ENCODE measurements at regions not wholly inside any gene's neighbourhood (a gene's known extent, or its start where the extent isn't known, plus 50 kb on each side); places are given as distances from the start of the nearest gene placed in this dataset.

DNA sequence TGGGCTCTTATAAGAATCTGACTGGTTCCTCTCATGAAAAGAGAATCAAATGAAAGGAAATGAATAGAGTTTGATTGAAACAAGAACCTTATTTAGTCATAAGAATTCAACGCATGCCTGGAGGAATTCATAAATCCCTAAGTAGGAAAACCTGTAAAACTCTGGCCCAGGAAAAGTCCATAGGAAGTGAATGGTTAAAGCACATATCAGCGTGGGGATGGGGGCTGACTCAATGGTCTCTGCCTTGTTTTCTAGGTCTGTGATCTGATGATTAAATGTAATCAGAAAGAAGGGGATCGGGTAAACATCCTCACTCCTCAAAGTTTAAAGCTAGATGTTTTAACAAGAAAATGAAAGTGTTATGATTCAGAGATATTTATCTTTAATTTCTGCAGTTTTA is 759.4 kb upstream of the C9orf72 start:
- H4K91ac ChIP-seq (ENCODE audit: low read depth, low read length), result no peak overlapping the region
- no peaks in the 10 kb centered on the region for H3K4me1 ChIP-seq (ENCODE audit: control insufficient read depth in 1 of 2, insufficient read depth in 2 of 2, low read length in 2 of 2)
- H3K23ac ChIP-seq (ENCODE audit: low read length), result no peak overlapping the region
- no peak overlapping the region for H2AK5ac ChIP-seq (ENCODE audit: low read length)
- no peak overlapping the region for H3K4me3 ChIP-seq (ENCODE audit: low read depth, low read length)
- no peaks in the 10 kb centered on the region for H3K9me3 ChIP-seq (ENCODE audit: insufficient read depth, low read depth, low read length)
- no peak overlapping the region for H4K8ac ChIP-seq (ENCODE audit: low read depth, low read length)
- no peak overlapping the region for H3K27ac ChIP-seq (ENCODE audit: low read depth, low read length)
- no peak overlapping the region for H3K9ac ChIP-seq (ENCODE audit: low read length)
- no peak overlapping the region for H3K18ac ChIP-seq (ENCODE audit: low read length)
- H3K79me2 ChIP-seq (ENCODE audit: control insufficient read depth, insufficient read depth, low read length, poor library complexity), result no peaks in the 10 kb centered on the region
- DNase-seq, result no peak
- H3K14ac ChIP-seq (ENCODE audit: low read length), result no peak overlapping the region
- no peak overlapping the region for H2BK120ac ChIP-seq (ENCODE audit: insufficient read depth, low read length, poor library complexity)
- H2BK5ac ChIP-seq (ENCODE audit: low read depth, low read length, poor library complexity), result no peak overlapping the region
- WGBS (ENCODE audit: extremely low coverage, insufficient coverage, insufficient read length), result no CpG with 5 or more reads among the region's 3 CpGs
- no peaks in the 10 kb centered on the region for H3K36me3 ChIP-seq (ENCODE audit: control insufficient read depth in 1 of 2, insufficient read depth in 2 of 2, low read length in 2 of 2)
- H2BK12ac ChIP-seq (ENCODE audit: low read length), result no peak overlapping the region
- H3K4me2 ChIP-seq (ENCODE audit: low read length), result no peak overlapping the region
- H3K79me1 ChIP-seq (ENCODE audit: low read length), result no peaks in the 10 kb centered on the region
- H4K12ac ChIP-seq (ENCODE audit: low read depth, low read length), result no peak overlapping the region
- H3K4ac ChIP-seq (ENCODE audit: low read depth, low read length), result no peak overlapping the region
- H3K27me3 ChIP-seq (ENCODE audit: insufficient read depth, low read length), result no peaks in the 10 kb centered on the region
- no peak overlapping the region for H2AFZ ChIP-seq (ENCODE audit: insufficient read depth, low read length, poor library complexity)

DNA sequence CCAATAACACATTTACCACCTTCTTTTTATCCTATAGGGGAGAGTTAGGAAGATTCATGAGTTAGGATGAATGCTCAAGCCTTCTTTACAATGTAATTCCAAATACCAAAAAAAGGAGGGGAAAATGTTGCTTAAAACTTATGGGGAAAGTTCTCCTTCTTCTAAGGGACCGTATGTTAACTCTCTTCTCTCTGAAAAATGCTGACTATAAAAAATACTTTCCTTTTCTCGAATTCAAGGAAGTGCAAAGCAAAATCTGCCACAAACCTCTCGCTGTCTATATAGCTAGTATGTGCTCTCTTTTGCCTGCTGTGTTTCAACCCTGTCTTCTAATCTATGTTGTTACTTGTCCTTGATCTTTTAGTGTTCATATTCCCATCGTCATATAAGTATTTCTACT is 768.6 kb upstream of the C9orf72 start:
- no peak overlapping the region for H3K27ac ChIP-seq (ENCODE audit: low read depth, low read length)
- H3K14ac ChIP-seq (ENCODE audit: low read length), result no peak overlapping the region
- WGBS (ENCODE audit: extremely low coverage, insufficient coverage, insufficient read length), result no CpG with 5 or more reads among the region's 4 CpGs

DNA sequence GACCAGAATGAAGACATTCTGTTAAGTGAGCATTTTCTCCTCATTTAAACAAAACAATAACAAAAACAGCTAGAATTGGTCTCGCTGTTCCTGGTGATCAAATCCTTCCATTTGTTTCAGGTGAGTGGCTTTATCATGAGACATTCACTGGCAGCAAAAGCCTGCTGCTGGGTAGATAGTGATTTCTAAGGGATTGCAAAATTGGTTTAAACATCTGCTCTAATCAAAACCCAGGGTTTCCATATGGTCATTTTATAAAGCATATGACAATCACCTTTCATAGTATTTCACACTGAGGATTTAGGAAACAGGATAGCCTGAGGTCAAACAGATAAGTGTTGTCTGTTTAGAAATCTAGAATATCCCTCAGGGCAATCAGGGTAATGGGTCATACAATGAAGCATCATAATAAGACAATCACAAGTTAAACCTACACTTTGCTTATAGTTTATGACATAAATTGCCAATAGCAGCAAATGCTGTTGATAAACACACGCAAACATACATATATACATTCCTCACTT is 769.6 kb upstream of the C9orf72 start:
- Histone ChIP-seq H3K4ac (ENCODE audit: low read depth, low read length) (no peak overlapping the region), H3K27ac (ENCODE audit: low read depth, low read length) (no peak overlapping the region), H3K79me2 (ENCODE audit: control insufficient read depth, insufficient read depth, low read length, poor library complexity) (no peaks in the 10 kb centered on the region), H2AFZ (ENCODE audit: insufficient read depth, low read length, poor library complexity) (no peak overlapping the region), H3K14ac (ENCODE audit: low read length) (no peak overlapping the region), H2BK120ac (ENCODE audit: insufficient read depth, low read length, poor library complexity) (no peak overlapping the region), H2BK12ac (ENCODE audit: low read length) (no peak overlapping the region), H3K36me3 (ENCODE audit: control insufficient read depth in 1 of 2, insufficient read depth in 2 of 2, low read length in 2 of 2) (no peaks in the 10 kb centered on the region), H3K4me3 (ENCODE audit: low read depth, low read length) (no peak overlapping the region), H4K91ac (ENCODE audit: low read depth, low read length) (no peak overlapping the region), H3K79me1 (ENCODE audit: low read length) (no peaks in the 10 kb centered on the region), H2AK5ac (ENCODE audit: low read length) (no peak overlapping the region), H4K12ac (ENCODE audit: low read depth, low read length) (no peak overlapping the region), H3K23ac (ENCODE audit: low read length) (no peak overlapping the region), H3K9me3 (ENCODE audit: insufficient read depth, low read depth, low read length) (no peaks in the 10 kb centered on the region), H3K18ac (ENCODE audit: low read length) (no peak overlapping the region), H4K8ac (ENCODE audit: low read depth, low read length) (no peak overlapping the region), H2BK5ac (ENCODE audit: low read depth, low read length, poor library complexity) (no peak overlapping the region), H3K4me1 (ENCODE audit: control insufficient read depth in 1 of 2, insufficient read depth in 2 of 2, low read length in 2 of 2) (no peaks in the 10 kb centered on the region), H3K4me2 (ENCODE audit: low read length) (no peak overlapping the region), H3K9ac (ENCODE audit: low read length) (no peak overlapping the region), H3K27me3 (ENCODE audit: insufficient read depth, low read length) (no peaks in the 10 kb centered on the region)
- WGBS (ENCODE audit: extremely low coverage, insufficient coverage, insufficient read length), result no CpG with 5 or more reads among the region's 2 CpGs
- DNase-seq, result peak; percentile 1 to 82

More for the DNA sequence above, 768.6 kb upstream of the C9orf72 start:
- Histone ChIP-seq H3K23ac (ENCODE audit: low read length) (no peak overlapping the region), H3K18ac (ENCODE audit: low read length) (no peak overlapping the region), H2AK5ac (ENCODE audit: low read length) (no peak overlapping the region), H3K4me2 (ENCODE audit: low read length) (no peak overlapping the region), H3K4ac (ENCODE audit: low read depth, low read length) (no peak overlapping the region), H3K4me3 (ENCODE audit: low read depth, low read length) (no peak overlapping the region), H2AFZ (ENCODE audit: insufficient read depth, low read length, poor library complexity) (no peak overlapping the region), H2BK5ac (ENCODE audit: low read depth, low read length, poor library complexity) (no peak overlapping the region), H2BK120ac (ENCODE audit: insufficient read depth, low read length, poor library complexity) (no peak overlapping the region), H3K9ac (ENCODE audit: low read length) (no peak overlapping the region), H3K9me3 (ENCODE audit: insufficient read depth, low read depth, low read length) (no peaks in the 10 kb centered on the region), H4K91ac (ENCODE audit: low read depth, low read length) (no peak overlapping the region), H2BK12ac (ENCODE audit: low read length) (no peak overlapping the region), H4K8ac (ENCODE audit: low read depth, low read length) (no peak overlapping the region), H4K12ac (ENCODE audit: low read depth, low read length) (no peak overlapping the region), H3K36me3 (ENCODE audit: control insufficient read depth in 1 of 2, insufficient read depth in 2 of 2, low read length in 2 of 2) (no peaks in the 10 kb centered on the region), H3K79me2 (ENCODE audit: control insufficient read depth, insufficient read depth, low read length, poor library complexity) (no peaks in the 10 kb centered on the region), H3K27me3 (ENCODE audit: insufficient read depth, low read length) (no peaks in the 10 kb centered on the region), H3K4me1 (ENCODE audit: control insufficient read depth in 1 of 2, insufficient read depth in 2 of 2, low read length in 2 of 2) (no peaks in the 10 kb centered on the region), H3K79me1 (ENCODE audit: low read length) (no peaks in the 10 kb centered on the region)
- no peak for DNase-seq

DNA sequence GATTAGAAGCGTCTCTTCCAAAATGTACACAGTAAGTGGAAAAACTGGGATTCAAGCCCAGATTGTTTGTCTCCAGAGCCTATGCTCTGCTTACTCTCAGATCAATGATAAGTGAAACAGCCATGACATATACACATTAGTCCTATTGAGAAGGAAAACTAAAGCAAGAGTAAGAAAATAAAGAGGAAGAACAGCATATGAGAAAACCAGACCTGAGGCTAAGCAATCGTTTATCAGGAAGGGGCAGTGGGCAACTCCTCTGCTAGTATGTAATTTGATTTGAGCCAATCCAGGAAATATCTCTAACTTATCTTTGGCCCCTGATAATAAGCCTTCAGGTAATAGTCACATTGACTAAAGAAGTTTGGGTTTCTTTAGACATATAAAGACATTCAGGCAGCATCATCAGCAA is 789.9 kb upstream of the C9orf72 start:
- H4K12ac ChIP-seq (ENCODE audit: low read depth, low read length), result no peak overlapping the region
- no peak overlapping the region for H3K4me2 ChIP-seq (ENCODE audit: low read length)
- no peak overlapping the region for H2BK5ac ChIP-seq (ENCODE audit: low read depth, low read length, poor library complexity)
- no peak overlapping the region for H3K4ac ChIP-seq (ENCODE audit: low read depth, low read length)
- no peak overlapping the region for H3K14ac ChIP-seq (ENCODE audit: low read length)
- no peak overlapping the region for H2AFZ ChIP-seq (ENCODE audit: insufficient read depth, low read length, poor library complexity)
- DNase-seq, result no peak
- H2AK5ac ChIP-seq (ENCODE audit: low read length), result no peak overlapping the region
- no peaks in the 10 kb centered on the region for H3K36me3 ChIP-seq (ENCODE audit: control insufficient read depth in 1 of 2, insufficient read depth in 2 of 2, low read length in 2 of 2)
- H3K4me1 ChIP-seq (ENCODE audit: control insufficient read depth in 1 of 2, insufficient read depth in 2 of 2, low read length in 2 of 2), result no peaks in the 10 kb centered on the region
- no CpG with 5 or more reads among the region's 2 CpGs for WGBS (ENCODE audit: extremely low coverage, insufficient coverage, insufficient read length)
- no peaks in the 10 kb centered on the region for H3K79me2 ChIP-seq (ENCODE audit: control insufficient read depth, insufficient read depth, low read length, poor library complexity)
- no peaks in the 10 kb centered on the region for H3K9me3 ChIP-seq (ENCODE audit: insufficient read depth, low read depth, low read length)
- no peak overlapping the region for H3K4me3 ChIP-seq (ENCODE audit: low read depth, low read length)
- no peak overlapping the region for H2BK120ac ChIP-seq (ENCODE audit: insufficient read depth, low read length, poor library complexity)
- H3K23ac ChIP-seq (ENCODE audit: low read length), result no peak overlapping the region
- no peak overlapping the region for H3K18ac ChIP-seq (ENCODE audit: low read length)
- no peak overlapping the region for H3K9ac ChIP-seq (ENCODE audit: low read length)
- H3K27me3 ChIP-seq (ENCODE audit: insufficient read depth, low read length), result no peaks in the 10 kb centered on the region
- H3K79me1 ChIP-seq (ENCODE audit: low read length), result no peaks in the 10 kb centered on the region
- H3K27ac ChIP-seq (ENCODE audit: low read depth, low read length), result no peak overlapping the region
- no peak overlapping the region for H4K91ac ChIP-seq (ENCODE audit: low read depth, low read length)
- no peak overlapping the region for H2BK12ac ChIP-seq (ENCODE audit: low read length)
- no peak overlapping the region for H4K8ac ChIP-seq (ENCODE audit: low read depth, low read length)
